Smooth muscle cell of the brain vasculature (primary cell): ENCODE measurements at regions not wholly inside any gene's neighbourhood (a gene's known extent, or its start where the extent isn't known, plus 50 kb on each side); places are given as distances from the start of the nearest gene placed in this dataset.
"Not testable (repeated sequence)": the region's sequence is repeated elsewhere in the genome, so short reads cannot be mapped to it uniquely, and the experiment has no call there.

Experiments used
- DNase-seq: peaks from one replicate; pipeline ENCODE4 v3.0.0-alpha.2; 2012; ENCODE audit warnings: low read depth, low spot score

DNA sequence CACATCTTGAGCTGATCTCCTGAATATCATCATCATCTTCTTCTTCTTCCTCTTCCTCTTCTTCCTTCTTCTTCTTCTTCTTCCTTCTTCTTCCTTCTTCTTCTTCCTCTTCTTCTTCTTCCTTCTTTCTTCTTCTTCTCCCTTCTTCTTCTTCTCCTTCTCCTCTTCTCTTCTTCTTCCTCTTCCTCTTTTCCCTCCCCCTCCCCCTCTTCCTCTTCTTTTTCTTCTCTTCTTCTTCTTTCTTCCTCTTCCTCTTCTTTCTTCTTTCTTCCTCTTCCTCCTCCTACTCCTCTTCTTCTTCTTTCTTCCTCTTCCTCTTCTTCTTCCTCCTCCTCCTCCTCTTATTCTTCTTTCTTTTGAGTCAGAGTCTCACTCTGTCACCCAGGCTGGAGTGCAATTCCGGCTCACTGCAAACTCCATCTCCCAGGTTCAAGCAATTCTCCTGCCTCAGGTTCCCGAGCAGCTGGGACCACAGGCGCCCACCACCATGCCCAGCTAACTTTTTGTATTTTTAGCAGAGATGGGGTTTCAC lies 197.9 kb upstream of the NANOGP8 start:
- no peak for DNase-seq

DNA sequence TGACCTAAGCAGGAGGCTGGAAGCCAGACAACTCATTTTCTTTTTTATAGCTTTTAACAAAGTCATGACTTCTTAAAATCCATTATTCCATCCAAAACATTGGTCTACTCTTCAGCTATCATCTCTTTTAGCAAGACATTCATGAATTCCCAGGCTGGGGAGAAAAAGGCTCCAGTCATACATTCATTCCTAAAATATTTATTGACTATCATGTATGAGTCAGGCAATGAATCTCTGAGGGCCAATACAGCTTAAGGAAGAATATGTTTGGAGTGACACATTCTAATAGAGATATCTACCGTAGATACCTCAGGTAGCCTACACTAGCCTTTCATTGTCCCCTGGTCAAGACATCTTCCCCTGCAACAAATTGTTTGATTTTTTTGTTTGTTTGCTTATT lies 196.4 kb upstream of the NANOGP8 start:
- no peak for DNase-seq

DNA sequence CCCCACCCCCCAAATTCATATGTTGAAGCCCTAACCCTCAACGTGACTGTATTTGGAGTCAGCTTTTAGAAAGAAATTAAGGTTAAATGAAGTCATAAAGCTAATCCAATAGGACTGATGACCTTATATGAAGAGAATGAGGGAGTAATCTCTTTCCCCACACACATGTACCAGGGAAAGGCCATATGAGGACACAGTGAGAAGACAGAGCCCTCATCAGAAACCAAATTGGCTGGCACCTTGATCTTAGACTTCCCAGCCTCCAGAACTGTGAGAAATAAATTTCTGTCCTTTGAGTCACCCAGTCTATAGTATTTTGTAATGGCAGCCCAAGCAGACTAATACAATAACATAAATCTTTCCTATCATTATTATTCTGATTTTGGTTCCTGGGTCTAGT lies 194.7 kb upstream of the NANOGP8 start:
- no peak for DNase-seq

DNA sequence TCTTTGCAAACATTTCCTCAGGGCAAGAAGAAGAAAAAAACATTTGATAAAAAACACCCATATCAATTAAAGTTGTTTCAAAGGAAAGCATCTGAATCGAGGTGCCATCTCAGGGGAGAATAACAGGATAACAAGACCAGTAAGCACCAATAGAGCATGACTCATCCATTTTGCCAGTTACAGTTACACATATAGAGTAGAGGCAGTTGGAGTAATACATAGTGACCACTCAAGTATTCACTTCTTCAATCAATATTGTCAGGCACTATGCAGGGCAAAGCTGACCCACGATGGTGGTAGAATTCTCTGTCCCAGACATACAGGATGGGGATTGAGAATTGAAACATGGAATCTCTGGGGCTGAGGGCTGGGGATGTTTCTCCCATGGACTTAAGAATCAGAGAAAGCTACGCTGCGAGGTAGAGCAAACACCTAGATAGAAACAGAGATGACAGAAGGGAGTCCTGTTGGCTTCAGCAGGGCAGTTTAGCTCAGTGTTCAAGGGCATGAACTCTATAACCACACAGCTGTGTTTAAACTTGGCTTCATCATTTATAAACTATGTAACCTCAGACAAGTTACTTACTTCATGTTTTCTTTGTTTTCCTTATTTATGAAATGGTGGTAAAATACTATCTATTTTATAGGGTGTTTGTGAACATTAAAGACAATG lies 186.4 kb upstream of the NANOGP8 start:
- DNase-seq: no peak

DNA sequence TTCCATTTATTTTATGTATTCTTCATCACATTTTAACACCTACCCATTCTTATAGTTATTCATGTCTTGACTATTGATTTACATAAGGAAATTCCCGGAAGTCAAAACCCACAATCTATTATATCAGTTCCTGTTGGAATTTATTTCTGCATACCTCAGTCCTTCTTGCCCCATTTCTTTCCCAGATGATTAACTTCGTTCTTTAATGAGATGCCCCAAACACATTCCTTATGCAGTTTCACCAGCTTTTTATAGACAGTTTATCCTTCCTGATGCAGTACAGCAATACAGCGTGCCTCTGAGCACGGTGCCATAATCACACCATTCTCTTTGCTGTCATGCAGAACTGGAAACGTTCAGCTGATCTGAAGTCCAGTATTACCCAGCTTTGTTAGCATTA lies 175.8 kb upstream of the NANOGP8 start:
- DNase-seq: no peak

DNA sequence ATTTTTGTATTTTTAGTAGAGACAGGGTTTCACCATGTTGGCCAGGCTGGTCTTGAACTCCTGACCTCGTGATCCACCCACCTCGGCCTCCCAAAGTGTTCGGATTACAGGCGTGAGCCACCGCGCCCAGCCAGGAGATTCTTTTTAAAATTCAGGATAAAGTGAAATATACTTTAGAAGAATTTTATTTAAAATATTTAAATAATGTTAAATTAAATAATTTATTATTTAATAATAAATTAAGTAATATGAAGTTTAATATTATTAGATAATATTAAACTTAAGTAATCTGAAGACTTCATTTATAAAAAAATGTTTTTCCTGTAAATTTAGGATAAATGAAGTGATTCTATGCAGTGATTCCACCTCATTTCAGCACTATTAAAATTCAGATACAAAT lies 175.2 kb upstream of the NANOGP8 start:
- not testable (repeated sequence) for DNase-seq

DNA sequence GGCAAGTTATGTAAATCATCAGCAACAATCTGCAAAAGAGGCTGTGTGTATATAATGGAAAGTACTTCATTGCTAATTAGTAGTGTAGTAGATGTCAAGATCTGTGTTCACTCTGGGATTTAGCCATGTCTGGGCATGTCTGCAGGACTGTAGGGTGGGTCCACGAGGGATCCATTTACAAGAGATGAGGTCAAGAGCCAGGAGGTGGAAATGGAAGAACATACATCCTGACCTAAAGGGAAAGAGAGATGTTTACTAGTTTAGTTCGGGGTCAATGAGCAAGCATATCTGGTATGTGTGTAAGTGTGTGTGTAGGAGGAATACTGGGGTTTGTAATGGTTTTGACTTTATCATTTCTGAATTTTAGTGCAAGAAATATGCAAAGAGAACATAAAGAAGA lies 171.5 kb upstream of the NANOGP8 start:
- no peak for DNase-seq

DNA sequence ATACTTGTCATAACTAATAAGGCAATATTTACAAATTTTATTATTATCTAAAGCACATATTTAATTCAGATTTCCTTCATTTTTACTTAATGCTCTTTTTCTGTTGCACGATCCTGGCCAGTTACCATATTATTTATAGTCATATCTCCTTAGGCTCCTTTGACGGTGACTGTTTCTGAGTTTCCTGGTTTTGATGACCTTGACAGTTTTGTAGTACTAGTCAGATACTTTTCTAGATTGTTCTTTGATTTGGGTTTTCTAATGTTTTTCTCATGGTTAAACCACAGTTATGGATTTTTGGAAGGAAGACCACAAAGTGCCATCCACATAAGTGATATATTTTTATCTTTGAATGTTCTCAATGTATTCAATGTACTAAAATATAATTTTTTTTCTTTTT lies 171.0 kb upstream of the NANOGP8 start:
- DNase-seq: no peak

DNA sequence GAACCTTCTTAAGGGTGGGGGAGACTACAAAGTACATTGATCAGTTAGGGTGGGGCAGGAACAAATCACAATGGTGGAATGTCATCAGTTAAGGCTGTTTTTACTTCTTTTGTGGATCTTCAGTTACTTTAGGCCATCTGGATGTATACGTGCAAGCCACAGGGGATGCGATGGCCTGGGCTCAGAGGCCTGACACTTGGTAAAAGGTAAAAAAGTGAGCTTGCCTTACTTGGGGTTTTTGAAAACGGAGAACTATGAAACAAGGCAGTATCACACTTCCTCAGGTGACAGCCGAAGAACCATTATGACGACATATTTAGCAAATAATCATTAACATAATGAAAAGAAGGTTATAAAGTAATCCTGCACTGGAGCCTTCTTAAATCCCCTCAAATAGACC lies 169.8 kb upstream of the NANOGP8 start:
- not testable (repeated sequence) for DNase-seq

DNA sequence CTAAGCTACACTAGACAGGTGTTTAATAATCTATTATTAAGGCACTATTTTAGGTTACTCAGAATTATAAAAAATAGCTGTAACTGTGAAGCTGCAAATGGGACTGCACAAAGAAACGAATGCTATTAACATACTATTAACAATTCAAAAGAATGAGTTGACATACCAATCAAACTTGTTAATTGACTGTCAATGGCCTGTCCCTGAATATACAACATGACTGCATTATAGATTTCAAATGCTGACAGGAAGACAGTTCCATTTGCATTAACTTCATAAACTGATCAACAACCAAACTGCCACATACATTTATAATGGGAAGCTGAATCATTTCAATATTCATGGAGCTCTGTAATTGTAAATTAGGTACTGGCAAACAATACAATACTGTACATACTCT lies 169.0 kb upstream of the NANOGP8 start:
- no peak for DNase-seq

DNA sequence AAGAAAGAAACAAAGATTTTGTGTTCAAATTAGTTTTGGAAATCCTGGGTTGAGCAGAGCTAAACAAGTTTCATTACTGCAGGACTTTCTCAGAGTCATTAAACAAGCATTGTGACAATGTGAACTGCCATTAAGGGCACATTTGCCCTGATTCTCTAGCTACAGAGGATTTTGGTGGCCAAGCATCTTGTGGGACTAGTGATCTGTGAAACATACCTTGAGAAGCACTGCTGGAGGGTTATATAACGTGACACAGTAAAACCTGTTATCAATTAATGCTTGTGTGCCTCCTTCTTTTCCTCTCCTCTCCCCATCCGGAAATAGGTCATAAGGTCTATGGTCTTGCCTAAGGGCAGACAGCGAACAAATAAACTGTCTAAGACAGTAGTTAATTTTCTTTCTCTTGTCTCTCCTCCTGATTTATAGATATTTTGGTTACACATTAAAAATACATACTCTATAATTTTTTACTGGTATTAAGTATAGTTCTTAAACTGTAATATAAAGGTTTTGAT lies 167.3 kb upstream of the NANOGP8 start:
- no peak for DNase-seq

DNA sequence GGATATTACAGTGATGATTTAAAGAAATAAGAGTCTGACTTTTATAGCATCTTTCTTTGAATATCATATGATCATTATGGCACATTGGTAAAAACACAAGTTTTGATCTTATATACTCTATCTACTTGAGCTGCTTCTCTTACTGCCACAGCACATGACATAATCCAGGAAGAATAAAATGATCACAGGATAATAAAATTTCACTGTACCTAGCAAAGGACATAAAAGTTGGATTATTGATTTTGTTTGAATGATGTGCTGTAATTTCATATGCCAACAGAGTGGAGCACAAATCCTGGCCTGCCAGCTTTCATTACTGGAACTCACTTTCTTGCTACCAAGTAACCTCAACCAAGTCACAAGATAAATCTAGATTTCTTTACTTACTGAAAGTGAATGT lies 162.1 kb upstream of the NANOGP8 start:
- DNase-seq: no peak

DNA sequence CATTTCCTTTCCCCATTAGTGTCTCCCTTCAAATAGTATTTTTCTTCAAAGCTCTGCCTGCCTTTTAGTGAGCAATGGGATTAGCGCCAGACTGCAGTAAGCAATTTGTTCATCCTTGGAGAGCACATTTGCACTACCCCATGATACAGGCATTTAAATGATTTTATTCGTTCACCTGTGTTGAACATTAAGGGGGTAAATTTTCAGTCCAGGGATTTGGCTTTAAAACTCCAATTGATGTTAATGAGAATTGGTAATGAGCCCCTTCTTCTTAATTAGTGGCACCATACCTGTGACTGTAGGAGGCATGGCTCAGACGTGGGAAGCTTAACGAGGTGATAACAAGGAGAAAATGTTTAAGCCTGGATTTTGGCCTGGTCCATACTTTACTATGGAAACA lies 161.4 kb upstream of the NANOGP8 start:
- DNase-seq: no peak

DNA sequence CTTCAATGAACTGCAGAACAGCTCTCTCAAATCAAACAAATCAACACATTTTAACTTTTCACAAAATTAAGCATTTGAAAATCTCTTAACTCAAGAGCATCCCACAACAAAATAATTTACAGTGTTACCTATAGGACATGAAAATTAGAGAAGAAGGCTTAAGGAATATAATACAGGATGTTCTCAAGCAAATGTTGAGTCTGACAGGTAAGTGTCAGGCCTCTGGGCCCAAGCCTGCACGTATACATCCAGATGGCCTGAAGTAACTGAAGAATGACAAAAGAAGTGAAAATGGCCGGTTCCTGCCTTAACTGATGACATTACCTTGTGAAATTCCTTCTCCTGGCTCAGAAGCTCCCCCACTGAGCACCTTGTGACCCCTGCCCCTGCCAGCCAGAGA lies 160.6 kb upstream of the NANOGP8 start:
- DNase-seq: not testable (repeated sequence)

DNA sequence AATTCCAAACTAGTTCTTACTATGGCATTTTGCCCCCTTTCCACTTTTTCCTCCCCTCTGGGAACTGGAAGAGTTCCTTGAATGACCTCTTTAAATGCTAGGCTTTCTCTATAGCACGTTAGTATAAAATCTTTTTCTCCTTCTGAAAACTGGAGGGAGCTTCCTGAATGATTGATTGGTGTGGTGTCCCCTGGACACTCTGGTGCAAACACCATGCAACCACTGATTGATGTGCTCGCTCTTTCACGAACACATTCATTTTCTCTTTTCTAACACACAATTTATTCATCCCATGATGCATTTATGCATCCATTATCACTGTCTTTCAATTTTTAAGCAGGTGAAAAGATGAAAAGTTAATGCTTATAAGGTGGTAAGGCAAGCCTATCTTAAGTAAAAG lies 159.1 kb upstream of the NANOGP8 start:
- DNase-seq: no peak

DNA sequence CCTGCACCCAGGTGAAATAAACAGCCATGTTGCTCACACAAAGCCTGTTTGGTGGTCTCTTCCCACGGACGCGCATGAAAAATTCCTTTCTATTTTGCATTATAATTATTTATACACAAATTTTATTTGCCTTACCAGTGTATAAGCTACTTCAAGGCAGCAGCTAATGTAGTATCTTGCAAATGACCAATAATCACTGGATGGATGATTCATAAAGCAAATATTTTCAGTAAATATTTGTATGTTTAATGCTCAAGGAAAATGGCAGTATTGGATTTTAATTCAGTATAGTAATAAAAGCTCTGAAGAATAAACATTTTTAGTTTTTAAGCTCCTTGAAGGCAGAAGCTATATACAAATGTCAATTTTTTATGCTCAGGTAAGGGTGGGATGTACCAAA lies 158.7 kb upstream of the NANOGP8 start:
- DNase-seq: no peak

DNA sequence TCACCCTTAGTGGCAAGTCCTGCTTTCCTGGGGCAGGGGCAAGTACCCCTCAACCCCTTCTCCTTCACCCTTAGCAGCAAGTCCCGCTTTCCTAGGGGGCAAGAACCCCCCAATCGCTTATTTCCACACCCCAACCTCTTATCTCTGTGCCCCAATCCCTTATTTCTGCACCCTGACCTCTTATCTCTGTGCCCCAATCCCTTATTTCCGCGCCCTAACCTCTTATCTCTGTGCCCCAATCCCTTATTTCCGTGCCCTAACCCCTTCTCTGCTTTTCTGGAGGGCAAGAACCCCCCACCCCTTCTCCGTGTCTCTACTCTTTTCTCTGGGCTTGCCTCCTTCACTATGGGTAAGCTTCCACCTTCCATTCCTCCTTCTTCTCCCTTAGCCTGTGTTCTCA lies 154.6 kb upstream of the NANOGP8 start:
- DNase-seq: not testable (repeated sequence)

DNA sequence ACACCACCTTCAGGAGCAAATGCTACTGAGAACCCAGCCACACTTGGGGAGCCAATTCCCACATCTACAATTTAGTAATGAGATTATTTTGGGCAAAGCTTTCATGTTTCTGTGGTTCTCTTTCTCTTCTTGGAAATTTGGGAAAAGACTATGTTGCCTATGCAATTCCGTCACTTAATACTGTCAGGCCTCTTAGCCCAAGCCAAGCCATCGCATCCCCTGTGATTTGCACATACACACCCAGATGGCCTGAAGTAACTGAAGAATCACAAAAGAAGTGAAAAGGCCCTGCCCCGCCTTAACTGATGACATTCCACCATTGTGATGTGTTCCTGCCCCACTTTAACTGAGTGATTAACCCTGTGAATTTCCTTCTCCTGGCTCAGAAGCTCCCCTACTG lies 153.4 kb upstream of the NANOGP8 start:
- DNase-seq: not testable (repeated sequence)

DNA sequence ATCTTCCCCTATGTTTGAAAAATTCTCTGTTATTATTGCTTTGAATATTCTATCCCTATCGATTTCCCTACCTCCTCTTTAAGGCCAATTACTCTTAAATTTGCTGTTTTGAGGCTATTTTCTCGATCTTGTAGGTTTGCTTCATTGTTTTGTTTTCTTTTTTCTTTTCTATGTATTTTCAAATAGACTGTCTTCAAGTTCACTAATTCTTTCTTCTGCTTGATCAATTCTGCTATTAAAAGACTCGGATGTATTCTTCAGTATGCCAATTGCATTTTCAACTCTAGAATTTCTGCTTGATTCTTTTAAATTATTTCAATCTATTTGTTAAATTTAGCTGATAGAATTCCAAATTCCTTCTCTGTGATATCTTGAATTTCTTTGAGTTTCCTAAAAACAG lies 144.0 kb upstream of the NANOGP8 start:
- DNase-seq: no peak

DNA sequence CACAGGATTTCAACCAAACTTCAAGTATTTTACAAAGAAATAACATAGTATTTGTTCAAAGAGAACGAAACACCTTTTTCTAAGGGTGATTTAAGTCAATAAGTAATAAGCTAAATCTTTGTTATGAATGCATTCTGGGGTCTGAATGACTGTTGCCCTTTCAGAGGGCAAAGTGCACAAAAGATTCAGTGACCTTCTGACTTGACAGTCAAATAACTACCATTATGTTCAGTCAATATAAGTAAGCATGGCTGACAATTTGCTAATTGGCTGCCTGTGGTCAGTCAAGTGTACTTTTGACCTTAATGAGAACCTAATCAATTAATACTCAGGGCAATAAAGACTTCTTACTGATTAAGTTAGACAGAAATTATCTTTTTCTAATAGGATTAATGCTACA lies 133.1 kb upstream of the NANOGP8 start:
- DNase-seq: no peak

DNA sequence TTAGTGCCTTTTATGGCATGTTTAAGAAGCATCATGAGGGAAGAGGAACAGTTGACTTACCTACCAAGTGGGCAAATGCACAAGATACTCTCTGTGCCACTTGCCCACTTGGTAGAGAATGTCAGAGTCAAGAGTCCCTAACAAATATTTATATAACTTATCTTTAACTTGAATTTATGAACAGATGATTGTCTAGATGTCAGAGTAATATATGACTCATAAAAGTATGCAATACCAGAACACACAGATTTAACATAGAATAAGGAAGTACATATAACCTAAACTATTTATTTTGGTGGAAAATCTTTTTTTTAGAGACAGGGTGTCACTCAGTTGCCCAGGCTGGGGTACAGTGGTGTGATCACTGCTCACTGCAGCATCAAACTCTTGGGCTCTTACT lies 130.0 kb upstream of the NANOGP8 start:
- no peak for DNase-seq

DNA sequence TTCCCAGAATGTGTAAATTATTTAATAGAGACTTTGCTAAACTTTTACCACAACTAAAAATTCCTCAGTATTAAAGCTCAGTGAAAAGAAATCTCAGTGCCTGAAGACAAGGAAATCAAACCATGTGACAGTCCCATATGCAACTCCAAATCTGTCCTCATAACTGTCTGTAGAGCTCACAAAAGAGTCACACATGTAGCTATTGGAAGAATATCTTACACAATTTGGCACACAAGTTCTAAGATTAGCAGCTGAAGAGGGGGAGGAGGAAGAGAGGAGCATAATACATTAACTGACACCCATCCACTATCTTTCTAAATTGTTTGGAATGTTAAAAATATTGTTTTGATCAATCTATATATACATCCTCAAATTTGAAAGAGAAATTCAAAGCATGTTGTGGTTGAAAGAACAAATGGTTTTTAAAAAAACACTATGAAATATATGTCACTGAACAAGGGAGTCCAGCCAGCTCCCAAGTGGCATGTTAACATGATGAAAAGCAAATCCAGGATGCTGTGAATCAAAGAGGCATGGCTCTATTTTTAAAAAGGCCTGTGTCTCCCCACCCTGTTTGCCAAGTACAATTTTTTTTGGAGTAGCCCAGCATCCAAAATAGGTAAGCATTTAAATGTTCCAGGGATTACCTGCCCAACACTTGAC lies 126.3 kb upstream of the NANOGP8 start:
- no peak for DNase-seq

DNA sequence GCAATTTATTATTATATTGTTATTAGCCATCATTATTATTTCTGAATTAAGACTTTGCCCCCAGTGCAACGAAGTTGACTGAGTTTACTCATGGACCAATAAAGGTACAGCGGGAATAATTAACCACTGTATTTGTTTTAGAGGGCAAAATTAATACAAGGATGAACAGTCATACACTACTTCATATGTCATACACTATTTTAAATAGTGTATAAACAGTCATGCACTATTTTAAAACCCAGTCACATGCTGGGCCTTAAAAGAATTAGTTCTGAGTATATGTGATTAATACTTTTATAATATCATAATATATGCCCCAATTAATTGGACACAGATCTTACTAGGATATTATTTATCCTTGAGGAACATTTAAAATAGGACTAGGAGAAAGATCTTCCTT lies 125.3 kb upstream of the NANOGP8 start:
- DNase-seq: no peak
